GM19239 (cell line): ENCODE measurements at regions not wholly inside any gene's neighbourhood (a gene's known extent, or its start where the extent isn't known, plus 50 kb on each side); places are given as distances from the start of the nearest gene placed in this dataset.
"Not testable (repeated sequence)": the region's sequence is repeated elsewhere in the genome, so short reads cannot be mapped to it uniquely, and the experiment has no call there.

Experiments used
- DNase-seq: peaks from one replicate; pipeline ENCODE4 v3.0.0; 2011; ENCODE audit warnings: low spot score; ENCODE audit not compliant: insufficient read length
- FAIRE-seq: peaks from 2 replicates; lab custom pipeline; 2011; peaks lifted over from hg19 to GRCh38; lab: Jason Lieb, UNC

DNA sequence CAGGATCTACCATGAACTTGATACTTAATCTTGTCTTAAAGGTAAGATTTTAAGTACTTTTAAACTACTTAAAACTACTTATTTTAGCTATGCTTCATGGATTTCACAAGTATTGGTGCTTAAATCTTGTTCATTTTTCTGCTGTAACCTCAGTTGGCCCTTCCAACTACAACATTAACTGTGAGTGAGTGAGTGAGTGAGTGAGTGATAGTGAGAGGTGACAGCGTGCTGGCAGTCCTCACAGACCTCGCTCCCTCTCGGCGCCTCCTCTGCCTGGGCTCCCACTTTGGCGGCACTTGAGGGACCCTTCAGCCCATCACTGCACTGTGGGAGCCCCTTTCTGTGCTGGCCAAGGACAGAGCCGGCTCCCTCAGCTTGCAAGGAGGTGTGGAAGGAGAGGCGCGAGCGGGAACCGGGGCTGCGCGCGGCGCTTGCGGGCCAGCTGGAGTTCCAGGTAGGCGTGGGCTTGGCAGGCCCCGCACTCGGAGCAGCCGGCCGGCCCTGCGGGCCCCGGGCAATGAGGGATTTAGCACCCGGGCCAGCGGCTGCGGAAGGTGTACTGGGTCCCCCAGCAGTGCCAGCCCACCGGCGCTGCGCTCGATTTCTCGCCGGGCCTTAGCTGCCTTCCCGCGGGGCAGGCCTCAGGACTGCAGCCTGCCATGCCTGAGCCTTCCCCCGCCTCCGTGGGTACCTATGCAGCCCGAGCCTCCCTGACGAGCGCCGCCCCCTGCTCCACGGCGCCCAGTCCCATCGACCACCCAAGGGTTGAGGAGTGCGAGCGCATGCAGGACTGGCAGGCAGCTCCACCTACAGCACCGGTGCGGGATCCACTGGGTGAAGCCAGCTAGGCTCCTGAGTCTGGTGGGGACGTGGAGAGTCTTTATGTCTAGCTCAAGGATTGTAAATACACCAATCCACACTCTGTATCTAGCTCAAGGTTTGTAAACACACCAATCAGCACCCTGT is 1558.6 kb upstream of the SEL1L start:
- DNase-seq, FAIRE-seq: not testable (repeated sequence)

DNA sequence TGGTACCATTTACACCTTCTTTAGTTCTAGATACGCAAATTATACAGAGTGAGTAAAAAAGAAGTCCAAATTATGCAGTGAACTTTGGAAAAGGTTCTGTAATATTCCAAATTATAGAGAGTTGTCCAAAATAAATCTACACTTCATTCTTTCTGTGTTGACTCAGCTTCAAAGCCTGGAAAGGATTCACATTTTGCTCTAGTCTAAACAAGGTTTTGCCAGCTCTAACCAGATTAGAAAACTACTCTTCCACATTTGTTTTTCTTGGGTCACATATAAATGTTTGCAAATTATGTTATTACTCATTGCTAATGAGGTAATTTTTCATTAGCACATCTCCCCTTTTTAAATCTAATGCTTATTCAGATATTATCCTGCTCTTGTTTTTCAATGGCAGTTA is 1562.4 kb upstream of the SEL1L start:
- DNase-seq, result no peak
- FAIRE-seq, result no peak

DNA sequence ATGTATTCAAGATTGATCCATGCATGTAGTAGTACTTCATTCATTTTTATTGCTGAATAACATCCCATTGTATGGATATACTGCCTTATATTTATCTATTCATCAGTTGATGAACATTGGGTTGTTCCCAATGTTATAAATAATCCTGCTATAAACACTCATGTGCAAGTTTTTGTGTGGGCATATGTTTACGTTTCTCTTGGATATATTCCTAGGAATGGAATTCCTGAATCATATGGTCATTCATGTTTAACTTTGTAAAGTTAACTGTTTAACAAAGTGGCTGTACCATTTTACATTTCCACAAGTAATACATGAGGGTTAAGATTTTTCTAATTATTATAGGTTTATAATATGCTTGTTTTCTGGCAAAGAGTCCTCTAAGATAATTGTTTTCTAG is 1568.2 kb upstream of the SEL1L start:
- no peak for FAIRE-seq
- no peak for DNase-seq

DNA sequence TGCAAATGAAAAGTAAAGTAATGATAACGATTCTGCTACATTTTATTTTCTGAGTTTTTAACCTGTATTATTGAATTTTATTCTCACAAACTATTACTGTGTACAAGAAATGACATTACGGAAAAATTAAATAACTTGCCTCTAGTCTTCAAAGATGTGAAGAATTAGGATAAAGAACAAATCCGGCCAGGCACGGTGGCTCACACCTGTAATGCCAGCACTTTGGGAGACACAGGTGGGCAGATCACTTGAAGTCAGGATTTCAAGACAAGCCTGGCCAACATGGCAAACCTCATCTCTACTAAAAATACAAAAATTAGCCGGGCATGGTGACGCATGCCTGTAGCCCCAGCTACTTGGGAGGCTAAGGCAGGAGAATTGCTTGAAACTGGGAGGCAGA is 1584.4 kb upstream of the SEL1L start:
- DNase-seq (no peak), FAIRE-seq (no peak)

DNA sequence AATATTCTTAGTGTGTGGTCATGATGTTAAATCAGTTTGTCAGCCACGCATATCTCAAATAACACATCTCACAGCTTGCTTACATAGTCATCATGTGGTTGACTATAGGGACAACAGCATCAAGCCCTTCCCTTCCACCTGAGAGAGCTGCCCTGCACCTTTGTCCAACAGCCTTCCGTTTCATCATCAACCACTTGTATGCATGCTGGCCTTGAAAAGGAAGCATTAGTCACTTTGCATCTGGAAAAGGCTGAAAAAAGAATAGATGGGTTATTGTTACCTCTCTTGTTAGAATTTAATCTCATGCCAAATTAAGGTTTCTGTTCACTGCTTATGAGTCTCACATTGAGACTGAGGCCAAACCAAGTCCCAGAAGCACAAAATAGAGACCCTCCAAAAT is 1586.5 kb upstream of the SEL1L start:
- DNase-seq (no peak), FAIRE-seq (no peak)

DNA sequence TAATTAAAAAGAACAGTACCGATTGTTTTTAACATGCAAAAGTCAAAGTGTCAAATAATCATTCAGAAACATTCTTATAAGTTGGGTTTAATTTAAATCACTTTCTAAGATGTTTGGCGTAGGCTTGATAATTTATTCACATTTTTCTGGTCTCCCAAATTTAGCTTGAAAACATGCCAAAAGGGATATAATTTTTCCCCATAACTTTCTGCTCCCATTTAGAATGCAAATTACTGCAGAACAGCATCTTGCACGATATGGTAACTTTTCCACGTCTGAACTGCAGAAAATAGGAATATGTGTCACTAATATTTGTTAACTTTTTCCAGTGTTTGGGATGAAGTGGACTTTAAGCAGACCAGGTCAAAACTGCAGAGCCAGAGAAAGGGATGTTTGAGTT is 1592.4 kb upstream of the SEL1L start:
- DNase-seq, result no peak
- no peak for FAIRE-seq

DNA sequence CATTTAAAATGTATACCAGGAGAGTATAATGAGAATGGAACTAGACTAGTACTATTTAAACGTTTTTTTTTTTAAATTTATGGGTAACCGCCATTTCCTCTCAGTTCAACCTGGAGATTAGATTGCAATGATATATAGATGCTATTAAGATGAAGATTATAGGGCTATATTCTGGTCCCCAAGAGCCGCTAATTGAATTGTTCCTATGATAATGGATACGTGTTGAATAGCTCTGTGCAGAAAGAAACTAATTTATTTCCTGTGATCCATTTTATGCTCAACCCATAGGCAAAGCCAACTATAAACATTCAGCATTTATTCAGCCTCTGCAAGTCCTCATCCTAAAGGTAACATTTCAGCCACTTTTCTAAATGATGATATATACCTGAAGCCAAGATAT is 1595.1 kb upstream of the SEL1L start:
- FAIRE-seq, result no peak

DNA sequence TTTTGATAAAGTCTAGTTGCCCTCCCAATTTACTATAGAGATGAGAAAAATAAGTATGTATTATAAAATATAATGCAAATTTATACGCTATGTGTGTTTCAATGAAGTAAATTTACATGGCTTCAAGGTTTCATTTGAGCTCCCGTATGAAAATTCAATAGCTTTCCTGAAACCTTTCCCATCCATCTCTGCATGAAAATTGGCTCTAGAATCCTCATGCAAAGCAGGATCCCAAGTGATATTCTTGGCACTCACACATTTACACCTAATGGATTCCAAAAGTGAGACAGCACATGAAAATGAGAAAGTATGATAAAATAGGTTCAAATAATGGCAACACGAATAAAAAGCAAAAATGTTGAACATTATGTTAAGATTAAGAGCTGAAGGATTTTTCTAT is 1595.8 kb upstream of the SEL1L start:
- no peak for DNase-seq
- no peak for FAIRE-seq

More for the DNA sequence above, 1595.1 kb upstream of the SEL1L start:
- DNase-seq, result no peak

DNA sequence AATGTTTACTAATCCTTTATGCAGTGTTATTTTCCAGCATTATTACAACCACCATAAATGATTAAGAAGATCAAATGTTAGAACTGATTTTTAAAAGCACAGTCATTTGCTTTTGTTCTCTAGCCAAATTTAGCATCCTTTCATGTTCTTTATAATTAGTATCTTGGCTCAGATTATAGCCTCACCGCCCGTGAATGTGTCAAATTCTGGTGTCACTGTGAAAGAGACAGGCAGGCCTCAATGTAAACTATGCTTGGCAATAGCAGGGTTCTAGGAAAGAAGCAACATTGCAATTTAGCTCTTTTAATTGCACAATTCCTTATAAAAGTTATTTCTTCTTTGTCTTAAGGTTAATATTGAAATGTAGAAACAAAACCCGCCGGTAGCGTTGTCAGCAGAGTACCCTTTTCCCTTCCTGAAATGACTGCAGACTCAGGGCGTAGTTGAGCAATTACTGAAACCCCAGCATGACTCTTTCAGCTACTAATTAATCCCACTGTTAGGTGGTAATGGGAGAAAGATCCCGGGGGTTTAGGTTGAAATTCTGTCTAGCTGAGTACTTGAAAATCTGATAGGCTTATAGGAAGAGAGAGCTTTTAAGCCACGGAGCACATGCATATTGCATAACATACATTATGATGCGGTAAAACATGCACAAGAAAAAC is 1600.5 kb upstream of the SEL1L start:
- DNase-seq (no peak), FAIRE-seq (no peak)

DNA sequence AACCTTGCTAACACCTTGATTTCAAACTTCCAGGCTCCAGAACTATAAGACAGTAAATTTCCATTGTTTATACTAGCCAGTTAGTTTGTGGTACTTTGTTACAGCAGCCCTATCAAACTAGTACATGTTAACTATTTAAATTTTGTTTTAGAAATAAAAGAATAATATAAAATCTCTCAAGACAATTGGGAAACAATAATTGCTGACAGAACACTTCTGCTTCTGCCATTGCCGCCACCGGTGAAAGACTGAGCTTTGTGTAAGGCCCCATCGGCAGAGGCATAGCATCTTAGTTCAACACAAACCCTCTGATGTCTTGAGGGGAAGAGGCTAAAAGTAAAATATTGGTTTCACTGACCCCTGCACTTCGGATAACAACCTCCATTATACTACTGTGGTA is 1607.1 kb upstream of the SEL1L start:
- FAIRE-seq, result no peak
- DNase-seq, result no peak

DNA sequence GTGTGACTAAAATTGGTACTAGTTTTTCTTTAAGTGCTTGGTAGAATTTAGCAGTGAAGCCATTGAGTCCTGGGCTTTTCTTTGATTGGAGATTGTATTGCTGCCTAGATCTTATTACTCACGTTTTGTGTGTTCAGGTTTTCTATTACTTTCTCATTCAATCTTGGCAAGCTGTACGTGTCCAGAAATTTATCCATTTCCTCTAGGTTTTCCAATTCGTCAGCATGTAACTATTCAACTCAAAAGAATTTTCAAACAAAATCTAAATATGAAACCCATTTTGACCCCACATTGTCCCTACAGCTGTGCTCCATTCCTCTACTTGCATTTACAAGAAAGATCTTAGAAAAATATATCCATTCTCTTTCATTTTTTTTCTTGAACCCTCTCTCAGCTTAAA is 1613.4 kb upstream of the SEL1L start:
- FAIRE-seq, result no peak
- DNase-seq, result no peak

DNA sequence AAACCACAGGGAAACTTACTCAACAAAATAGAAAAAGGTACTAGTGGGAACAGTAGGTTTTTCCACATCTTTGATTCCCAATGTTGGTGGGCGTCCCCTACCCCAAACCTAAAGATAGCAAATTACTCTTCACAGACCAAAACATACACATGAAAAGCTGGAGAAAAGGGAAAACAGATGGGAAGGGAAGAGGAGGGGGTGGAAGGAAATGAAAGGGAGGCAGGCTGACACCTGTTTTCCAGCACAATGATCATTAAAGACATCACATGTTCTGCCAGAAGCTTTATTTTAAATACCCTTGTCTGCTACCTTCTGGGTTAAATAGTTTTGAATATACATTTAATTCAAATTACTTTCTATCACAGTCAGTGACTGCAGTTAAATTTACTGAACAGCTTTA is 1617.9 kb upstream of the SEL1L start:
- DNase-seq, result no peak
- no peak for FAIRE-seq

DNA sequence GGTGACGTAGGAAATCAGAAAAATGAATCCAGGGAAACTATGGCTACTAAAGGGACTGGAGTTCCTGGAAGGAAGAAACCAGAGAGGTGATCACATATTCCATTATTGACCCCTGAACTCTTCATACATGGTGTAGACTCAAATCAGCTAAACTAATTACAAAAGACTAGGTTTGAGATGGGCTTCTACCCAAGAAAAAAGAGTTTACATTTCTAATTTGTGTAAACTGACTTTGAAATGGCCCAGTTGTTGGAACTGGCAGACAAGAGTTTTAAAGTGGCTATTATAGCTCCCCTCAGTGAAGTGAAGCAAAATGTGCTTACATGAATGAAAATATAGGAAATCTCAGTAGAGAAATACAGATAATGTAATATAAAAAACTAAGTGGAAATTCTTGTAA is 1619.4 kb upstream of the SEL1L start:
- DNase-seq (no peak), FAIRE-seq (no peak)

DNA sequence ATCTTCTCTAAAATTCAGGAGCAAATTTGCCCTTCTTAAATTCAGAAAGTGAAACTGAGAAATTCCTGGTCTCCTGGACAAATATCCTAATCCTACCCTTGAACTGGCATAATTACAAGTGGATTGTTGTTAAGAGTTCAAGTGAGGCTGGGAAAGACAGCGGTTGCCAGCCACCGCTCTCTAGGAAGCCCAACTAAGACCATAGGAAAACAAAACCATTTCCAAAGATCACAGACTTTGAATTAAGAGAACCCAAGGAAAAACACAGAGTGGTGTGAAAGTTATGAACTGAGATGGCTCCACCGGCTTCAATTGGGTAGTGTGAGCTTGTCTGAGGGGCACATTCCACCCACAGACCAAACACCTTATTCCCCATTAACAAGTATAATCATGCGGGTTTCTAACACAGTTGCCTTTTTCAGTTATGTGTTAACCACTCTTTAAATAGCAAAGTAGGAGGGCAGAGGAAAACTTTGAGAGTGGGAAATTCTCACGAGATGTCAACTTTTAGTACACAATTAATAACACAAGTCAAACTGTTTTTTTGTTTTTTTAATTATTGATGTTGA is 1628.8 kb upstream of the SEL1L start:
- FAIRE-seq (no peak), DNase-seq (no peak)

DNA sequence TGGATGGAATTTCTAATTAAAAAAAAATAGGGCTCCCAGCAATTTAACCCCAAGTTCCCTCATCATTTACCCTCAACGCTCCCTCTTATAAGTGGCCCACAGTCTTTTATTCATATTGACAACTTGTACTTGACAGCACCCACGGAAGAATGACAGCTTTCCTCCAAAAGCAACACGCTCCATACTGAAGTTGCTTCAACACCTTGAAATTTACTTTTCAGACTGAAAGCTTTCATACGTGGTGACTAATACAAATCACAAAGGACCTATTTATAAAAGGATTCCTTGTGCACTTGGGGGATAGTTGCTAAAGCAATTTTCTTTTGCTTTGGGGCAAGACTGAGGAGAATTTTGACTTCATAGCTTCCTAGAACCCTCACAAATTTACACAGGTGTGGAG is 1629.4 kb upstream of the SEL1L start:
- DNase-seq (no peak), FAIRE-seq (no peak)

DNA sequence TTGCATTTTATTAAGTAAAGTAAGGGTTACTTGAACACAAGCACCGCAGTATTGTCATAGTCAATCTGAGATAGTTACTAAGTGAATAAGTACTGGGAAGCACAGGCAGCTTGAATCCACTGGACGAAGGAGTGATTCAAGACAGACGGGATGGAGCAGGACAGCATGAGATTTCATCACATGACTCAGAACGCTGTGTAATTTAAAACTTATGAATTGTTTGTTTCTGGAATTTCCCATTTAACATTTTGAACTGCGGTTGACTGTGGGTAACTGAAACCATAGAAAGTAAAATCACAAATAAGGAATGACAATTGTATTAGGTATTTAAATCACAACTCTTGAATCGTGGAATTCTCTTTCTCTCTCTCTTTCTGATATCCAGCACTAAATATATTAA is 1630.4 kb upstream of the SEL1L start:
- DNase-seq (no peak), FAIRE-seq (no peak)

DNA sequence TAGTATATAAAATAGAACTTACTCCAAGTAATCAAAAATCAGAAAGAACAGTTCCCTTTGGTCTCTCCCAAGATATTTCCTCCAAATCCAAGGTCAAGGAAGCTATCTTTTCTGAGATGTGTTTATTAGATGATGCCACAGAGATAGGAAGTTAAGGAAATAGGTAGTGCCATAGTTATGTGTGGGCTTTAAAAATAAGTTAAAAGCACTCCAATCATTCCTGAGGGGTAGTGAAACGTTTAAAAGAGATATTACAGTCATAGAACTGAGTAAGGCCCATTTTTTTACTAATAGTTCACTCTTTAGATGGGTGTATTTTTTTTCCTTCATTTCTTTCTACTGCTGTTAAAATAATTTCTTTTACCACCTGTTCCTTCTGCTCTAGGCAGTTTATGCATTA is 1630.9 kb upstream of the SEL1L start:
- FAIRE-seq (no peak), DNase-seq (no peak)

DNA sequence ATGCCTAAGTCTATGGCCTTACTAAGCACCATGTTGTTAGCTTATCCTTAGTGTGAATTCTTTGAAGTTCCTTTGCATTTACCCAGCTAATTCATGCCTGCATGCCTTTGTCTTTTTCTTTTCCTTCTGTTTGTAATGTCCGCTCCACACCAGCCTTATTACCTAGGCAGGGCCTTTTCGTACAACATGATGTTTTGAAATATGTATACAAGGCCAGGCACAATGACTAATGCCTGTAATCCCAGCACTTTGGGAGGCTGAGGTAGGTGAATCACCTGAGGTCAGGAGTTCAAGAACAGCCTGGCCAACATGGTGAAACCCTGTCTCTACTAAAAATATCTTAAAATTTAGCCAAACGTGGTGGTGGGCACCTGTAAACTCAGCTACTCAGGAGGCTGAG is 1636.5 kb upstream of the SEL1L start:
- FAIRE-seq, result no peak

DNA sequence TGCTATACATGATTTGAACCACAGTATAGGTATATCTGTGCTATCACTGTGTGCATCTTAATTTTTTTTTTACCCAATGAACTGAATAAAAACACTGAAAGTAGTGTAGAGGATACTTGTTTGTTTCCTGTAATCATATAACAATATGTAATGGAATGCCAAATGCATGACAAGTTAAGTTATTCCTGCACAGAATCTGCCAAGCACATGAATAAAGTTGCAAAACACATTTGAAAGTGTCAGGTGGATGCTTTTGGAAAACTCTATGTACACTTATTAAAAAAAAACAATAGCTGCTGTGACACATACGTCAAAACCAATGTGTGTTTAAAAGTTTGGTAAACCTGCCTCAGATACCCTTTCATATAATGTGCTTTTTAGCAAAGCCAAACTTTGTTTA is 1638.1 kb upstream of the SEL1L start:
- no peak for FAIRE-seq
- DNase-seq, result no peak

More for the DNA sequence above, 1636.5 kb upstream of the SEL1L start:
- DNase-seq, result no peak

DNA sequence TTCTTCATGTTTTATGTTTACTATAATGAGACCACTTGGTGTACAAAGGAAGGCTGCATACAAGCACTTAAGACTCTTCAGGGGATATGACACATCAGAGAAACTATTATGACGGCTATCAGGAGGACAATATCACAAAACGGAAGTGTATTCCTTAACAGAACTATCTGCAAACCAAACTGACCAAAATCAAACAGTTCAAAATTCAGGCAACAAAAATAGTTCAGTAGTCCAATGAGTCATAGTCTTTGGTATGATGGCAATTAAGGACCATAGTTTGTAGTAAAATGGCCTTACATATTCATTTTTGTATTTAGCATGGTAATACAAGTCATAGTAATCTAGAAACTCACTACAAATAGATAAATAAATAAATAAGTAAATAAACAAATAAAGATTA is 1638.7 kb upstream of the SEL1L start:
- DNase-seq (no peak), FAIRE-seq (no peak)

DNA sequence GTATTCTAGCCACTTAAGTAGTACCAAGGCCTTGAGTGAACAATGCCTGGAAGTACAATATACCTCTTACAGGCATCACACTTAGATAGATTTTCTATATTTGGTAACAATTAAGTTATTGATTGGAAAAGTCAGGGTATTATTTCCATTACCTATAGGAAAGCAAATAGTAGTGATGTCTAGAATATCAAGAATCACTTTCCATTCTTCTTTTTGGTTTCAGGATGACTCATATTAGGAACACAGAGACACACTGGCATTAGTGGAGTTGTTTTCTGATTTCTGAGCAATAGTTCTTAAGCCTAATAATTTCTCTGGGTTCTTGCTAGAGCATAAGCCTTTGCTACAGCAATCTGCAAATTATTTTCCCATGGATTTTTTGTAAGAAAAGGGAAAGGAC is 1640.0 kb upstream of the SEL1L start:
- DNase-seq, result no peak
- FAIRE-seq, result no peak
